SK-N-SH treated with all-trans-retinoic acid at 6 μM for 48 hours (cell line): ENCODE measurements at regions not wholly inside any gene's neighbourhood (a gene's known extent, or its start where the extent isn't known, plus 50 kb on each side); places are given as distances from the start of the nearest gene placed in this dataset.

Experiments
- BACH2 ChIP-seq: fragments of 250-450 bp; sonication (Bioruptor Pico); IDR thresholded peaks from 2 replicates; pipeline ENCODE4 v1.9.0; 2021; ENCODE audit warnings: mild to moderate bottlenecking, borderline replicate concordance
- CSDC2 ChIP-seq: fragments of 250-450 bp; sonication (Bioruptor Pico); IDR thresholded peaks from 2 replicates; pipeline ENCODE4 v1.5.0; 2020; ENCODE audit warnings: mild to moderate bottlenecking, moderate library complexity
- ESRRG ChIP-seq: fragments of 250-450 bp; sonication (Bioruptor Pico); IDR thresholded peaks from 2 replicates; pipeline ENCODE4 v1.6.1; 2021; ENCODE audit warnings: mild to moderate bottlenecking
- OSR1 ChIP-seq: fragments of 250-450 bp; sonication (Bioruptor Pico); IDR thresholded peaks from 2 replicates; pipeline ENCODE4 v1.8.0; 2022; ENCODE audit warnings: moderate library complexity, mild to moderate bottlenecking, inconsistent platforms
- RARB ChIP-seq: fragments of 250-450 bp; sonication (Bioruptor Pico); IDR thresholded peaks from 2 replicates; pipeline ENCODE4 v1.8.0; 2021; ENCODE audit warnings: mild to moderate bottlenecking, moderate library complexity
- SNAI2 ChIP-seq: fragments of 250-450 bp; sonication (Bioruptor Pico); IDR thresholded peaks from 2 replicates; pipeline ENCODE4 v1.5.0; 2020; ENCODE audit warnings: mild to moderate bottlenecking, moderate library complexity
- TCF4 ChIP-seq: fragments of 250-450 bp; sonication (Bioruptor Pico); IDR thresholded peaks from 2 replicates; pipeline ENCODE4 v1.8.0; 2021; ENCODE audit warnings: mild to moderate bottlenecking, moderate library complexity, borderline replicate concordance
- TOX ChIP-seq: fragments of 250-450 bp; sonication (Bioruptor Pico); IDR thresholded peaks from 2 replicates; pipeline ENCODE4 v1.8.0; 2021; ENCODE audit warnings: mild to moderate bottlenecking, moderate library complexity, borderline replicate concordance
- ZFP3 ChIP-seq: fragments of 250-450 bp; sonication (Bioruptor Pico); IDR thresholded peaks from 2 replicates; pipeline ENCODE4 v1.5.0; 2020; ENCODE audit warnings: mild to moderate bottlenecking, moderate library complexity
- ZFP30 ChIP-seq: fragments of 450-650 bp; formaldehyde crosslinking; IDR thresholded peaks from 2 replicates; pipeline ENCODE4 v1.5.0; 2022; ENCODE audit warnings: mild to moderate bottlenecking, moderate library complexity
- ZNF565 ChIP-seq: fragments of 450-650 bp; formaldehyde crosslinking; conservative IDR thresholded peaks from 2 replicates; pipeline ENCODE4 v1.5.0; 2020; ENCODE audit warnings: low read depth, mild to moderate bottlenecking, moderate library complexity
- TF ChIP-seq, protein P1 (sequence below): fragments of 250-450 bp; sonication (Bioruptor Pico); IDR thresholded peaks from 2 replicates; pipeline ENCODE4 v1.5.1; 2021; ENCODE audit warnings: mild to moderate bottlenecking, moderate library complexity
- TF ChIP-seq, protein P2 (sequence below): fragments of 250-450 bp; sonication (Bioruptor Pico); IDR thresholded peaks from 2 replicates; pipeline ENCODE4 v1.5.1; 2020; ENCODE audit warnings: low read depth, mild to moderate bottlenecking, moderate library complexity

DNA sequence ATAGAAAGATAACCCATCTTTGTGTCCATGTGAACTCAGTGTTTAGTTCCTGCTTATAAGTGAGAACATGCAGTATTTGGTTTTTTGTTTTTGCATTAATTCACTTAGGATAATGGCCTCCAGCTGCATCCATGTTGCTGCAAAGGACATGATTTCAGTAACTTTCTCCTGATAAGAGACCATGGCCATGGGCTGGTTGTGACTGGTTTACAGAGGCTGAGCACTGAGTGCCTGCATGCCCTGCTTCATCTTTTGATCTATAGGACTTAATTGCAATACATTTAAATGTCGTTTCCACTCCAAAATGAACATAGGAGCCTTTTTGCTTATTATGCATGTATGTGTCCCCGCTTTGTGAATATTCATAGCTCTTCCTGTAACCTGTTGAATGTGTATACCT lies 101.3 kb upstream of the IGFBP3 start:
- TF ChIP-seq TOX (CRISPR knock-in tag) (no peak), ZFP3 (CRISPR knock-in tag) (no peak), ESRRG (no peak), CSDC2 (CRISPR knock-in tag) (no peak), RARB (no peak), BACH2 (CRISPR knock-in tag) (no peak), ZFP30 (CRISPR knock-in tag) (no peak), SNAI2 (no peak), OSR1 (no peak), ZNF565 (CRISPR knock-in tag) (no peak), TCF4 (0 out of 2 replicates have a peak, but pooled peaks have one; percentile 16)
- TF ChIP-seq, protein P1, sequence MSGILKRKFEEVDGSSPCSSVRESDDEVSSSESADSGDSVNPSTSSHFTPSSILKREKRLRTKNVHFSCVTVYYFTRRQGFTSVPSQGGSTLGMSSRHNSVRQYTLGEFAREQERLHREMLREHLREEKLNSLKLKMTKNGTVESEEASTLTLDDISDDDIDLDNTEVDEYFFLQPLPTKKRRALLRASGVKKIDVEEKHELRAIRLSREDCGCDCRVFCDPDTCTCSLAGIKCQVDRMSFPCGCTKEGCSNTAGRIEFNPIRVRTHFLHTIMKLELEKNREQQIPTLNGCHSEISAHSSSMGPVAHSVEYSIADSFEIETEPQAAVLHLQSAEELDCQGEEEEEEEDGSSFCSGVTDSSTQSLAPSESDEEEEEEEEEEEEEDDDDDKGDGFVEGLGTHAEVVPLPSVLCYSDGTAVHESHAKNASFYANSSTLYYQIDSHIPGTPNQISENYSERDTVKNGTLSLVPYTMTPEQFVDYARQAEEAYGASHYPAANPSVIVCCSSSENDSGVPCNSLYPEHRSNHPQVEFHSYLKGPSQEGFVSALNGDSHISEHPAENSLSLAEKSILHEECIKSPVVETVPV: no peak
- TF ChIP-seq, protein P2, sequence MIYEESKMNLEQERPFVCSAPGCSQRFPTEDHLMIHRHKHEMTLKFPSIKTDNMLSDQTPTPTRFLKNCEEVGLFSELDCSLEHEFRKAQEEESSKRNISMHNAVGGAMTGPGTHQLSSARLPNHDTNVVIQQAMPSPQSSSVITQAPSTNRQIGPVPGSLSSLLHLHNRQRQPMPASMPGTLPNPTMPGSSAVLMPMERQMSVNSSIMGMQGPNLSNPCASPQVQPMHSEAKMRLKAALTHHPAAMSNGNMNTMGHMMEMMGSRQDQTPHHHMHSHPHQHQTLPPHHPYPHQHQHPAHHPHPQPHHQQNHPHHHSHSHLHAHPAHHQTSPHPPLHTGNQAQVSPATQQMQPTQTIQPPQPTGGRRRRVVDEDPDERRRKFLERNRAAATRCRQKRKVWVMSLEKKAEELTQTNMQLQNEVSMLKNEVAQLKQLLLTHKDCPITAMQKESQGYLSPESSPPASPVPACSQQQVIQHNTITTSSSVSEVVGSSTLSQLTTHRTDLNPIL (CRISPR knock-in tag): no peak
